RKO (cell line): ENCODE measurements at regions not wholly inside any gene's neighbourhood (a gene's known extent, or its start where the extent isn't known, plus 50 kb on each side); places are given as distances from the start of the nearest gene placed in this dataset.
A peak's percentile ranks its signal among the peaks of the same experiment; 100 is the strongest.
"Not testable (repeated sequence)": the region's sequence is repeated elsewhere in the genome, so short reads cannot be mapped to it uniquely, and the experiment has no call there.

Source experiments
- DNase-seq: peaks from one replicate; pipeline ENCODE4 v3.0.0-alpha.2; 2016; ENCODE audit warnings: low spot score

- no peak for DNase-seq
Measured at GRCh38 chr10:108000365-108000764, 835.9 kb upstream of the SORCS1 start.

GRCh38 chr10:107994621-107995270 is 830.2 kb upstream of the SORCS1 start:
- DNase-seq = no peak

- DNase-seq = no peak
Measured at GRCh38 chr10:107986571-107986970, 822.1 kb upstream of the SORCS1 start.

- no peak for DNase-seq
Measured at GRCh38 chr10:107984581-107984980, 820.1 kb upstream of the SORCS1 start.

- no peak for DNase-seq
Measured at GRCh38 chr10:107984149-107984548, 819.6 kb upstream of the SORCS1 start.

- DNase-seq = no peak
Measured at GRCh38 chr10:107978455-107978854, 813.9 kb upstream of the SORCS1 start.

- peak; percentile 73 for DNase-seq
Measured at GRCh38 chr10:107971973-107972372, 807.5 kb upstream of the SORCS1 start.

- DNase-seq = no peak
Measured at GRCh38 chr10:107971411-107971810, 806.9 kb upstream of the SORCS1 start.

GRCh38 chr10:107970512-107970911 is 806.0 kb upstream of the SORCS1 start:
- no peak for DNase-seq

- no peak for DNase-seq
Measured at GRCh38 chr10:107969936-107970335, 805.4 kb upstream of the SORCS1 start.

GRCh38 chr10:107966826-107967225 is 802.3 kb upstream of the SORCS1 start:
- DNase-seq = no peak

GRCh38 chr10:107952649-107953556 is 788.4 kb upstream of the SORCS1 start:
- DNase-seq = no peak

GRCh38 chr10:107950411-107951062 is 786.0 kb upstream of the SORCS1 start:
- not testable (repeated sequence) for DNase-seq

- DNase-seq = no peak
Measured at GRCh38 chr10:107942826-107943225, 778.3 kb upstream of the SORCS1 start.

GRCh38 chr10:107933076-107933475 is 768.6 kb upstream of the SORCS1 start:
- no peak for DNase-seq

- no peak for DNase-seq
Measured at GRCh38 chr10:107931808-107932207, 767.3 kb upstream of the SORCS1 start.

GRCh38 chr10:107930037-107930436 is 765.5 kb upstream of the SORCS1 start:
- DNase-seq = no peak

- no peak for DNase-seq
Measured at GRCh38 chr10:107924458-107924857, 760.0 kb upstream of the SORCS1 start.

- no peak for DNase-seq
Measured at GRCh38 chr10:107919626-107920235, 755.2 kb upstream of the SORCS1 start.

- no peak for DNase-seq
Measured at GRCh38 chr10:107918171-107918570, 753.7 kb upstream of the SORCS1 start.

- no peak for DNase-seq
Measured at GRCh38 chr10:107915215-107915610, 750.7 kb upstream of the SORCS1 start.

GRCh38 chr10:107914450-107915214 is 750.1 kb upstream of the SORCS1 start:
- no peak for DNase-seq
